ENCODE measurements at regions not wholly inside any gene's neighbourhood (a gene's known extent, or its start where the extent isn't known, plus 50 kb on each side); places are given as distances from the start of the nearest gene placed in this dataset.

- TF ChIP-seq CTCF (IDR thresholded peaks at IDR 0.05): no peak
- TF ChIP-seq ZFX (IDR thresholded peaks at IDR 0.05; ENCODE audit: borderline replicate concordance): no peak
Observed at GRCh38 chr4:43512253-43512652, 619.7 kb downstream of the GRXCR1 start.

GRCh38 chr4:43525646-43526045 lies 633.1 kb downstream of the GRXCR1 start:
- TF ChIP-seq ZFX (IDR thresholded peaks at IDR 0.05; ENCODE audit: borderline replicate concordance) (no peak), CTCF (IDR thresholded peaks at IDR 0.05) (no peak)
- no peak overlapping the region for H3K27ac ChIP-seq

More at GRCh38 chr4:43512253-43512652, 619.7 kb downstream of the GRXCR1 start:
- no peak overlapping the region for H3K27ac ChIP-seq

- no peak for TF ChIP-seq CTCF (IDR thresholded peaks at IDR 0.05)
- TF ChIP-seq ZFX (IDR thresholded peaks at IDR 0.05; ENCODE audit: borderline replicate concordance): no peak
- H3K27ac ChIP-seq: no peak overlapping the region
Observed at GRCh38 chr4:43547561-43547960, 655.0 kb downstream of the GRXCR1 start.

GRCh38 chr4:43550981-43551627 lies 658.6 kb downstream of the GRXCR1 start:
- TF ChIP-seq ZFX (IDR thresholded peaks at IDR 0.05; ENCODE audit: borderline replicate concordance) (no peak), CTCF (IDR thresholded peaks at IDR 0.05) (no peak)
- no peak overlapping the region for H3K27ac ChIP-seq

- H3K27ac ChIP-seq: no peak overlapping the region
- TF ChIP-seq ZFX (IDR thresholded peaks at IDR 0.05; ENCODE audit: borderline replicate concordance): no peak
- no peak for TF ChIP-seq CTCF (IDR thresholded peaks at IDR 0.05)
Observed at GRCh38 chr4:43556262-43556661, 663.7 kb downstream of the GRXCR1 start.

GRCh38 chr4:43560047-43560446 lies 667.5 kb downstream of the GRXCR1 start:
- TF ChIP-seq CTCF (IDR thresholded peaks at IDR 0.05) (no peak), ZFX (IDR thresholded peaks at IDR 0.05; ENCODE audit: borderline replicate concordance) (no peak)
- H3K27ac ChIP-seq: no peak overlapping the region

GRCh38 chr4:43564107-43564506 lies 671.6 kb downstream of the GRXCR1 start:
- no peak overlapping the region for H3K27ac ChIP-seq
- TF ChIP-seq CTCF (IDR thresholded peaks at IDR 0.05) (no peak), ZFX (IDR thresholded peaks at IDR 0.05; ENCODE audit: borderline replicate concordance) (no peak)

Measured in 22Rv1 (cell line).